ENCODE measurements at regions not wholly inside any gene's neighbourhood (a gene's known extent, or its start where the extent isn't known, plus 50 kb on each side); places are given as distances from the start of the nearest gene placed in this dataset.

DNA sequence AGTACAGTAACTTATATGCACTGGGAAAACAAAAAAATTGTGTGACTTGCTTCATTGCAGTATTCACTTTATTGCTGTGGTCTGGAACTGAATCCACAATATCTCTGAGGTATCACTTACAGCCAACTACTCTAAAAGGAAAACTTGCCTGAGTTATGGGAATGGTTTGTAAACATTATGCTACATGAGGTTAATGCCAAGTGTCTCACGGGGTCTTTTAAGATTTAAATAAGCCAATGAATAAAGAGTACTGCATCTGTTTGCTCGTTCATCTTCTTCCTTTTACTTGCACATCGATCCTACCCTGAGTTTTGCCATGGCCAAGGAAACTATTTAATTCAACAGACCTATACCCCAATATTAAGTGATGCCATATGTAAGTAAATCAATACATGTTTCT lies 72.0 kb upstream of the API5 start:
- intact Hi-C loops (cut with DNase I; ENCODE audit: low total_unique reads), result no loop called here
- TF ChIP-seq POLR2A (IDR thresholded peaks at IDR 0.05), result no peak
- TF ChIP-seq, protein P1, sequence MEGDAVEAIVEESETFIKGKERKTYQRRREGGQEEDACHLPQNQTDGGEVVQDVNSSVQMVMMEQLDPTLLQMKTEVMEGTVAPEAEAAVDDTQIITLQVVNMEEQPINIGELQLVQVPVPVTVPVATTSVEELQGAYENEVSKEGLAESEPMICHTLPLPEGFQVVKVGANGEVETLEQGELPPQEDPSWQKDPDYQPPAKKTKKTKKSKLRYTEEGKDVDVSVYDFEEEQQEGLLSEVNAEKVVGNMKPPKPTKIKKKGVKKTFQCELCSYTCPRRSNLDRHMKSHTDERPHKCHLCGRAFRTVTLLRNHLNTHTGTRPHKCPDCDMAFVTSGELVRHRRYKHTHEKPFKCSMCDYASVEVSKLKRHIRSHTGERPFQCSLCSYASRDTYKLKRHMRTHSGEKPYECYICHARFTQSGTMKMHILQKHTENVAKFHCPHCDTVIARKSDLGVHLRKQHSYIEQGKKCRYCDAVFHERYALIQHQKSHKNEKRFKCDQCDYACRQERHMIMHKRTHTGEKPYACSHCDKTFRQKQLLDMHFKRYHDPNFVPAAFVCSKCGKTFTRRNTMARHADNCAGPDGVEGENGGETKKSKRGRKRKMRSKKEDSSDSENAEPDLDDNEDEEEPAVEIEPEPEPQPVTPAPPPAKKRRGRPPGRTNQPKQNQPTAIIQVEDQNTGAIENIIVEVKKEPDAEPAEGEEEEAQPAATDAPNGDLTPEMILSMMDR (IDR thresholded peaks at IDR 0.05), result no peak

DNA sequence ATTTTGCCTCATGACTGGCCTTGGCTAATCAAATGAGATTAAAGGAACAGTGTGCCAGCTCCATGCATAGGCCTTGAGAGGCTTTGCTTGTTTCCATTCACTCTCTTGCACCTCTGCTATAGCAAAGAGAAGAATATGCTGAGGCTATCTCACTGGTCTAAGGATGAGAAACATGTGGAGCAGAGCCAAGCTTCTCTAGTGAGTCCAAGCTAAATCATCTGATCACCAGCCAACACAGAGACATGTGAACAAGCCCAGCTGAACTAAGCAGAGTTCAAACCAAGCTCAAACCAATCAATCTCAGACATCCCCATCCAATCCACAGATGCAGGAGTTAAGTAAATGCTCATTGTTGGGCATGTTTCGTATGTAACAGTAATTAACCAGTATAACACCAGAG lies 69.4 kb upstream of the API5 start:
- Histone ChIP-seq H3K27ac (no peak overlapping the region), H3K27me3 (no peaks in the 10 kb centered on the region), H3K9me3 (no peaks in the 10 kb centered on the region), H3K36me3 (no peaks in the 10 kb centered on the region), H3K4me3 (no peak overlapping the region), H3K4me1 (peaks cover 0 to 3% of the 10 kb centered on the region in 2 donors)
- DNase-seq, result no peak
- no peak for TF ChIP-seq POLR2A (IDR thresholded peaks at IDR 0.05)
- TF ChIP-seq, protein P1 (IDR thresholded peaks at IDR 0.05), result no peak
- intact Hi-C loops (cut with DNase I; ENCODE audit: low total_unique reads), result no loop called here

More for the DNA sequence above, 72.0 kb upstream of the API5 start:
- Histone ChIP-seq H3K4me3 (no peak overlapping the region), H3K27me3 (no peaks in the 10 kb centered on the region), H3K4me1 (peaks cover 0 to 3% of the 10 kb centered on the region in 2 donors), H3K27ac (no peak overlapping the region), H3K9me3 (no peaks in the 10 kb centered on the region), H3K36me3 (no peaks in the 10 kb centered on the region)
- no peak for DNase-seq

- no peaks in the 10 kb centered on the region for H3K36me3 ChIP-seq
- no peaks in the 10 kb centered on the region for H3K9me3 ChIP-seq
- intact Hi-C loops (cut with DNase I; ENCODE audit: low total_unique reads), result no loop called here
- no peaks in the 10 kb centered on the region for H3K27me3 ChIP-seq
- peaks cover 0 to 3% of the 10 kb centered on the region in 2 donors for H3K4me1 ChIP-seq
- peak in 1 of 2 donors; percentile 9 for DNase-seq
- no peak overlapping the region for H3K27ac ChIP-seq
- TF ChIP-seq, protein P1 (IDR thresholded peaks at IDR 0.05), result no peak
- no peak for TF ChIP-seq POLR2A (IDR thresholded peaks at IDR 0.05)
- no peak overlapping the region for H3K4me3 ChIP-seq
Observed at GRCh38 chr11:43243927-43244326, 67.9 kb upstream of the API5 start.

GRCh38 chr11:43245466-43245865 lies 66.3 kb upstream of the API5 start:
- H3K4me3 ChIP-seq, result no peak overlapping the region
- TF ChIP-seq, protein P1 (IDR thresholded peaks at IDR 0.05), result no peak
- TF ChIP-seq POLR2A (IDR thresholded peaks at IDR 0.05), result no peak
- no peak overlapping the region for H3K27ac ChIP-seq

DNA sequence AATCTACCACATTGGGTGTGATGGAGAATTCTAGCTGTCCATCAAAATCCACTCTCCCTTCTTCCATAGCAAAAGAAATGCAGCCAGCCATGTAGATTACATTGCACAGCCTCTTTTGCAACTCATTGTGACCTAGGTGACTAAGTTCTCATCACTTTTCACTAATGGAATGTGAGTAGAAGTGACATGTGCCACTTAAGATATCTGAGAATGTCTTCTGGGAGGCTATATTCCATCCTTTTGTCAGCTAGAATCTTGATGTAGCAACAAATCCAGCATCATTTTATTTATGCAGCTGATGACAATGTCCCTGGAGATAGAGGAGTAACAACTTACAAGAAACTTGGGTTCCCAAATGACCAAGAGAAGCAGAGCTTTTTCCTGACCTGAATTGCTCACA lies 61.5 kb upstream of the API5 start:
- Histone ChIP-seq H3K9me3 (no peaks in the 10 kb centered on the region), H3K4me1 (no peaks in the 10 kb centered on the region), H3K27me3 (no peaks in the 10 kb centered on the region), H3K36me3 (no peaks in the 10 kb centered on the region), H3K4me3 (no peak overlapping the region), H3K27ac (no peak overlapping the region)
- TF ChIP-seq POLR2A (IDR thresholded peaks at IDR 0.05), result no peak
- TF ChIP-seq, protein P1 (IDR thresholded peaks at IDR 0.05), result no peak
- intact Hi-C loops (cut with DNase I; ENCODE audit: low total_unique reads), result no loop called here
- DNase-seq, result no peak

More at GRCh38 chr11:43245466-43245865, 66.3 kb upstream of the API5 start:
- peak in 1 of 2 donors; percentile 19 for DNase-seq
- Histone ChIP-seq H3K36me3 (no peaks in the 10 kb centered on the region), H3K27me3 (no peaks in the 10 kb centered on the region), H3K9me3 (no peaks in the 10 kb centered on the region), H3K4me1 (peaks cover 0 to 3% of the 10 kb centered on the region in 2 donors)
- intact Hi-C loops (cut with DNase I; ENCODE audit: low total_unique reads), result no loop called here

Data from uterus (tissue), 3 donors.